GM19397 (cell line): ENCODE measurements at regions not wholly inside any gene's neighbourhood (a gene's known extent, or its start where the extent isn't known, plus 50 kb on each side); places are given as distances from the start of the nearest gene placed in this dataset.
"Not testable (repeated sequence)": the region's sequence is repeated elsewhere in the genome, so short reads cannot be mapped to it uniquely, and the experiment has no call there.

ENCODE experiments used
- ATAC-seq: cut with Tn5 transposase; IDR thresholded peaks from one replicate; pipeline ENCODE4 v1.9.1; 2021; ENCODE audit warnings: mild to moderate bottlenecking, moderate library complexity; ENCODE audit not compliant: unreplicated experiment

DNA sequence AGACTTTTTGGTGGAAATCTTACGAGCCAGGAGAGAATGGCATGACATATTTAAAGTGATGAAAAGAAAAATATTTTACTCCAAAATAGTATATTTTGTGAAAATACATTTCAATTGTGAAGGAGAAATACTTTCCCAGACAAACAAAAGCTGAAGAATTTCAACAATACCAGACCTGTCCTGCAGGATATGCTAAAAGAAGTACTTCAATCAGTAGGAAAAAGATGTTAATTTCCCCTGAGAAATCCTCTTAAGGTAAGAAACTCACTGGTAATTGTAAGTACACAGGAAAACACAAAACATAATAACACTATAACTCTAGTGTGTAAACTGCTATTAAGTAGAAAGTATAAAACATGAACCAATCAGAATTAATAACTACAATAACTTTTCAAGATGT lies 341.8 kb upstream of the GJE1 start:
- ATAC-seq: no peak

DNA sequence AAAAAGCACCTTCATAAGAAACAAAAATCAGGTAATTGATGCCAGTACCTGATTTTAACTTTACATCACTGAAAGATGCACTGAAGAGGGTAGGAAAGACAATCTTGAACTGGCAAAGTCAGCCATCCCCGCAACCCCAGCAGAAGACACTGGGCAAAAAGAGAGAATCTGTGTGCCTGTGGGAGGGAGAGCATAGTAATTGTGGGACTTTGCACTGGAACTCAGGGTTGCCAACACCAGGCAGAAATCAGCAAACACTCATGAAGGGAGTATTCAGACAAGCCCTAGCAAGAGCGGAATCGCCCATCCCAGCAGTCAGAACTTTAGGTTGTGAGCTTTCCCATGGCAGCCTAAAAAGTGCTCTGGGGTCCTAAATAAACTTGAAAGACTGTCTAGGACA lies 344.6 kb upstream of the GJE1 start:
- no peak for ATAC-seq

DNA sequence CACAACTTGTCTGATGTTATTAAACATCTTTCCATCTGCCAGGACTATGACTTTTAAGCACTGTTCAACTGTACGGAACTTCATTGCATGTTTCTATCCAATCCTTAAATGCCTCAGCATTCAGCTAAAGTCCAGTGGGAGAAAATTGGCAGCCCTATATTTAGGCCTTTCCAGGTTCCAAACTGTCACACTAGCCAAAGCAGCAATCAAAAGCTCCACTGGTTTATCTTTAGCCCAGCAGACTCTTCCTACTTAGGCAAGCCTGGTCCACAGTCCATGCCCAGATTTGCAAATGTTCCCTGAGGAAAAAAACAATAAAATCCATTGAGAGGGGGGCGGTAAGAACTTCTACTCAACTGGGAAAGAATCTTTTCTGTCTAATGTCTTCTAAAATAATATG lies 349.1 kb upstream of the GJE1 start:
- no peak for ATAC-seq

DNA sequence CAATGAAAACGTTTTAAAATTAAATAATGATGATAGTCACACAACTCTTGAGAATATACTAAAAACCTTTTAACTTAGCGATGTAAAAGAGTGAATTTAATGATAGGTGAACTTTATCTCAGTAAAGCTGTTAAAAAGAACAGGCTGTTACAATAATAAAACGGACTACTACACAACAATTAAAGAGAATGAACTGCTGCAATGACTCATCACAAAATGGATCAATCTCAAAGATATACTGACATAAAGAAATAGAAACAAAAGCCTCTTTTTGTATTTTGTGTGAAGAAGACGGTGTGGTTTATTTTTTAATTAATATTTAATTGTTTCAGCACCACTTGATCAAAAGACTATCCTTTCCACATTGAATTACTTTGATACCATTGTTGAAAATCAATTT lies 352.4 kb upstream of the GJE1 start:
- ATAC-seq: no peak

DNA sequence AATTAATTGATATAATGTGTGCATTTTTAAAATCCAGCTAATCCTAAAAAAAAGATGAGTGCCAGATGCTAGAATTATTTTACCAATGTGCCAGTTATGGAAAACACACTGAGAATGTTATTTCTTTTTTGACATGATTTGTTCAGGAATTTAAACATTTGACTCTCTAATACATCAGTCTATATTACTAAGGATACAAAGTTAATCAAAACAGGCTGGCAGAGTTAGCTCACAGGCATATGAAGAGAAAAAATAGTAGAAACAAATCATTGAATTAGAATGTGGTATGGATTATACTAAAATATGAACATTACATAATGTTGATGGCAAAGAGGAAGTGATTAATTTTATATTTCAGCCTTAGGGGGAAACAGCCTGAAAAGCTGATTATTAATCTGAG lies 368.3 kb upstream of the GJE1 start:
- no peak for ATAC-seq

DNA sequence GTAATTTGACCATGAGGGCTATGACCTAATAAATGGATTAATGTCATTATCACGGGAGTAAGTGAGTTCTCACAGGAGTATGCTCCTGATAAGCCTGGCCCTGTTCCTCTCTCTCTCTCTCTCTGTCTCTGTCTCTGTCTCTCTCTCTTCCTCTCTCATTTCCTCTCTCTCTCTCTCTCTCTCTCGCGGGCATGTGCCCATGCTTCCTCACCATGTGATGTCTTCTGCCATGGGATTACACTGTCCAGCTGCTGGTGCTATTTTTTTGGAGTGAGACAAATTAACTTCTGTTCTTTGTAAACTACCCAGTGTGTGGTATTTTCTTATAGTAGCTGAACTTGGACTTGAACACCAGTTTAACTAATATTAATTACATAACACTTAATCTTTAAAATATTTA lies 374.3 kb upstream of the GJE1 start:
- ATAC-seq: no peak

DNA sequence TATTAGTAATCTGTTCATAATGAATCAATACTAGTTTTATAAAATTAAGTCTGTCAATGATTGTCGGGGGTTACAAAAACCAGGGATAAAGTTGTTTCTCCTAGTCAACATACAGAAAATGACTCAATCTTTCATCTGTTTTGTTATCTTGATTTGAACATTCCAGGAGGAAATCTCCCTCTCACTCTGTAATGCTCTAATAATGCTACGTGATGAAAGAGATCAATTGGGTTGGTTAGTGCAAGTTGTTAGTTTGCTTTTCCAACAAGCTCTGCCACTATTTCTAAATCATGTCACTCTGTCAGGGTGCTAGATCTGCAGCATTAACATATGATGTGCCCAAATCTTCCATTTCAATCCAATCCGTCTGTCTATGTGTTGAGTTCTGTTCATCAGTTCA lies 379.5 kb upstream of the GJE1 start:
- ATAC-seq: no peak

DNA sequence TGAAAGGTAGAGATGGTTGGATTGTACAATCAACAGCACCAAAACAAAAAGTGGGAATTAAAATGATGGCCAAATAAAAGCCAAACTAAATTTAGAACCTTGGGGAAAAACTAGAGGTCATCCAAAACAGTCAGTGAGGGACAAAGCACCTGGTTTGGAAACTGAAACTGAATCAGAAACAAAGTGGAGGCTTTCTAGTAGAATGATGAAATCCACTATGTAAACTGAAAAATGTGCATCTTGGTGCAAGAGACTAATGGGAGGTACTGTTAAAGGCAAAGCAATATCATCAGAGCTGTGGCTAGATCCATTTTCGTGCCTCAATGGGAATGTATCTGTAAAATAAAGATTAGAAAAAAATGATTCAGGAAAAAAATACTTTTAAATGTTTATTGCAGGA lies 380.0 kb upstream of the GJE1 start:
- no peak for ATAC-seq

DNA sequence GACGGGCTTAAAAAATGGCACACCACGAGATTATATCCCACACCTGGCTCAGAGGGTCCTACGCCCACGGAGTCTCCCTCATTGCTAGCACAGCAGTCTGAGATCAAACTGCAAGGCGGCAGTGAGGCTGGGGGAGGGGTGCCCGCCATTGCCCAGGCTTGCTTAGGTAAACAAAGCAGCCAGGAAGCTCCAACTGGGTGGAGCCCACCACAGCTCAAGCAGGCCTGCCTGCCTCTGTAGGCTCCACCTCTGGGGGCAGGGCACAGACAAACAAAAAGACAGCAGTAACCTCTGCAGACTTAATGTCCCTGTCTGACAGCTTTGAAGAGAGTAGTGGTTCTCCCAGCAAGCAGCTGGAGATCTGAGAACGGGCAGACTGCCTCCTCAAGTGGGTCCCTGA lies 386.4 kb upstream of the GJE1 start:
- not testable (repeated sequence) for ATAC-seq

DNA sequence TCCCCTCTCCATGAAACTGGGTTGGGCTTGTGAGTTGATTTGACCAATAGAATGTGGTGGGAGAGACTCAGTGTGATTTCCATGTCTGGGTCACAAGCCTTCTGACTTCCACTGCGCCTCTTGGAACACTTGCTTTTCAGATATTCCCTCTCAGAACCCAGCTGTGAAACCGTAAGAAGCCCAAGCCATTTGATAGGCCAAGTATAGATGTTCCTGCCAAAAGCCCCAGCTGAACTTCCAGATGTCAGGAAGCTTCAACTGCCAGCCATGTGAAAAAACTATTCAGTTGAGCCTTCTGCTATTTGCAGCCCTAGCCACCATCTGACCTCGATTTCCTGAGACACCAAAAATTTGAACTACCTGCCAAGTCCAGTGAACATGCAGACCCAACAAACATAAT lies 387.8 kb upstream of the GJE1 start:
- no peak for ATAC-seq

DNA sequence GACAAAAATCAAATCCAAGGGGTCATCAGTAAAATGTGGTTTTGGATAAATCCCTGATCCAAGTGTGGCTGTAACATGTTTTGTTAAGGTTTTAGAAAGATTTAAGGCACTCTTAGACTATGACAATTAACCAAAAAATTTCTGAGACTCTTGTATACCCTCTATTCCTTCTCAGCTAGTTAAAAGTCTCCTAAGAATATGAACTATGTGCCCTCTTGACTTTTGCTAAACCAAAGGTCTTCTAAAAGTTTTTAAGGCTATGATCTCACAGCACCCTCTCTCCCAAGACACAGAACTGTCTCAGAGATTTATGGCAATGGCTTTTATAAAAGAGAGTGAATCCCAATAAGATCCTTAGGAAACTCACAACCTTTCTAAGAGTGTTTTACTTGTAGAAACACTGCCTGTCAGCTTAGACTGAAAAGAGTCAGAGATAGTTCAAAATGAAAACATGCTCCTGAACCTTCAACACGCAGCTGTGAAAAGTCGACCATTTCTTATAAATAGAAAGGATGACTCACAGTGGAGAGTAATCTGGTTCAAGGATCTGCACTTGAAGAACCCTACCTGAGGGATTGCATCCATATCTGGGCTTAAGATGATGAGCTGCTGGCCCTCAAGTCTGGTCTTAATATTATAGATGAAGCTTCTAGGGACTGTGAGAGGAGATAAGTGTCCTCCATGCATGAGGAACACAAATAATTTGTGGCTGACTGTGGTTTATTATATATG lies 388.4 kb upstream of the GJE1 start:
- ATAC-seq: no peak

DNA sequence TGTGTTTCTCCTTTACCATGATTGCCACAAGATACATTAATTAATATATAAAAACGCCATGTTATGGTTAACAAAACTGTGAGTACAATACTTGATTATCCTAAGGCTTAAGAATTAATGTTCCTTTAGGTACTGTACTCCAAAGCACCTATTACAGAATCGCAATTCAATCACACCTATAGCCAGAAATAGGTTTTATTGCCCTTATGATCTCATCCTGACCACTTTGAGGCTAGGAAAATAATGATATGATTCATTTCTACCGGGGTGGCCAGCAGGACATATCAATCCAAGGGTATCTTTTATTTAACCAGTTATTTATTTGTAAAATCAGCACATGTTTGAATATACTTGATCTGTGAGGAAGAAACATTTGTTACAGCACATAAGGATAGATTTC lies 396.6 kb upstream of the GJE1 start:
- ATAC-seq: no peak

DNA sequence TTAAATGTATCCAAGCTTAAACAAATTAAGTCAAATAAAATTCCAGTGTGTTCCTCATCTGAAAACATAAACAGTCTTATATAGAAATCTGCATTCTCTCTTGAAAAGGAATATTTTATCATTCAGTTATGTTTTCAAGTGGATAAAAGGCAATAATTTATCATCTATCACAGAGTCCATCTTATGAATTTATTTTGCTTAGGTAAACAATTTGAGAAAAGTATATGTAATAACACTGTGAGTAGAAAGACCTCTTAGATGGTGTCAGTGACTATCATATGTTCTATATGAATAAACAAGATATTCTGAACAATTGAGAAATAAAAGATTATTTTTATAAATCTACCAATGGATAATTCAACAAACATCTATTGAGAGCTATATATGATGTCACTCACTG lies 397.6 kb upstream of the GJE1 start:
- no peak for ATAC-seq

DNA sequence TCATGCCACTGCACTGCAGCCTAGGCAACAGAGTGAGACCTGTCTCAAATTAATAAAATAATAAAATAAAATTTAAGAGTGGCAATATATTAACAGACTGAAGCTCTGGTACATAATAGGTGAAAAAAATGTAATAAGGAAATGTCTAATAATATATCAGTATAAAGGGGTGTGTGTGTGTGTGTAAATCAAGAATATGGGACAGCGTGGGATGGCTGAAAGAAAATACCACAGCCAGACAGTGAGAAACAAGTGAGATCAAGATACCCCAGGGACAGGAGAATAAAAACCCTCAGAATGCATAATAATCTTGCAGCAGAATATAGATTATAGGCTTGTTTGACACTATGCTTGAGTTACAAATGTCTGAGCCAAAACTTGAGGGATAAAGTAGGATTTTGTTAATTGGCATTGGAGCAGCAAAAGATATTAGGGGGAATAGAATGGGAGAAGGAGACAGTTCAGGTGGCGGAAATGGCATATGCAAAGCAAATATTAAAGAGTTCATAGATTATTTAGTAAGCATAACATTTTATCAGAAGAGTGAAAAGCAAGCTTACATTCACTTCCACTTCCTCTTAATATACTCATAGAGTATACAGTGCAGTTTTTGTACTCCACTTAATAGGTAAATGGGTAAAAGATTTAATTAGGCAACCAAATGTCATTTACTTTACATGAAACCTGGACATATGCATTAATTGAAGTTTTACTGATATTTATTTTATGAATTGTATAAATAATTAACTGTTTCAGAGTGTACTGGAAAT lies 398.5 kb upstream of the GJE1 start:
- ATAC-seq: no peak

DNA sequence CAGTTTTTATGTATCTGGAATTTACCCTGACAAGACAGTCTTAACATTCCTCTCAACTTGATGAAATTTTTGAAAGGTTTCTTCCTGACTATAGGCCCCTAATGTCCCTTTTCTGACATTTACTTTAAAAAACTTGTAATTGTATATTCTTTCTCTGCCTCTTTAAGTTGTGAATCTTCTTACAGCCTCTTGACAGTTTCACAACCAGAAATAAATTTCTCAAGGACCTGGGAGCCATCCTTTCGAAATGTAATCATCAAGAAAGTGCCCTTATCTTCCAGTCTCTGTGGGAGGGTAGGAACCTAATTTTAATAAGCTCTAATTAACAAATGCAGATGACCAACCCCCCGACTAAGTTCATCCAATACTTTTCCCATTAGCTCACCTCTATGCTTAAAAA lies 403.6 kb upstream of the GJE1 start:
- no peak for ATAC-seq

DNA sequence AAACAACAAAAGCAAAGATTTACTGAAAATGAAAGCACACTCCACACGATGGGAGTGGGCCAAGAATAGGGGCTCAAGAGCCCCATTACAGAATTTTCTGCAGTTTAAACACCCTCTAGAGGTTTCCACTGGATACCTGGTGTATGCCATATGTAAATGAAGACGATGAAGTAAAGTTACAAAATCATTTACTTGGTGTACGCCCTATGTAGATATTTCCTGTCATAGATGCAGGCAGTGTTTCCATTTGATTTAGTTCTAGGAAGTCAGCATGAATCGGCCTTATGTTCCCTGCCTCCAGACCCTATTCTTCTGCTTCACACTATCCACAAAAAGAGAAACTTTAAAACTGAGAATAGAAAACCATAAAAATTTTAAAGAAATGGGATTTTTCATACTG lies 404.4 kb upstream of the GJE1 start:
- no peak for ATAC-seq

DNA sequence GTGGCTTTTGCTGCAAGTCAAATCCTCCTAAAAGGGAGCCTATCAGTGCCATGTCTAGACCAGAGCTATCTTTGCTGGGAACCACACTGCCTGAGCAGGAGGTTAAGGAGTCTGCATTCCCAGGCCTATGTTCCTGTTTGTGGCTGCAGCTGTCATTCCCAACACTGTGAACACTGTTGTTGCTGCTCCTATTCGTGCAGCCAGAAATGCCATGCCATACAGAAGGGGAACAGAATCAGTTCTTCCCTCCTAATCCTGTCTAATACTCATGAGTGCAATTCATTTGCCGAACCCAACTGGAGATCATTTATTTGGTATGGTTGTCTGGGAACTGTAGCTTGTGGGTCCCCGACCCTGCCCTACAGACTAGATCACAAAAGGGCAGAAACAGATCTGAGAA lies 406.5 kb upstream of the GJE1 start:
- no peak for ATAC-seq

DNA sequence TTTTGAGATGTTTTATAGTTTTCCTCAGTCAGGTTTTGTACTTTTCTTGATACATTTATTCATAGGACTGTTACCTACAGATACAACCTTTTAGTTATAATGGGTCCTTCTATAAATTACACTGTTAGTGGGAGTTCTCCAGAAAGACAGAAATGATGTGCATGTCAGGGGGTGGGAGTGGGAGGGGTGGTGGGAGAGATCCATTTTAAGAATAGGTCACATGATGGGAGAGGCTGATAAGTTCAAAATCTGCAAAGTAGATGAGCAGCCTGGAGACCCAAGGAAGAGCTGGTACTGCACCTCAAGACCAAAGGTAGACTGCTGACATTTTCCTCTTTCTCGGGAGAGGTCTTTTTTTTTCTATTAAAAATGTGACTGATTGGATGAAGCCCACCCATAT lies 408.0 kb upstream of the GJE1 start:
- ATAC-seq: no peak

DNA sequence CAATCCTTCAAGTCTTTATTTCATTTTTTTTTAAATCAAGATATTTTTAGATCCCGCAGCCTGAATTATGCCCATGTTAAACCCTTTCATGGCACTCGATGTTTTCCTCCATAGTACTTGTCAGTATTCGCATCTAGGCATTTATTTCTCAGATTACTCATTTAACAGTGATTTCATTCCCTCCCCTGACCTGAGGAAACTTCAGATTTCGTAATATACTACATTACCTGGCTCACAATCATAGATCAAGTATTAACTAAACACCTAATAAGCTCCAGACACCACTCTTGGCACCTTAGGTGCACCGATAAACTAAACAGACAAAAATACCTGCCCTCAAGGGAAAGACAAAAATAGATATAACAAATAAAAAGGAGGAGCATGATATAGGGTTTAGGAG lies 413.2 kb upstream of the GJE1 start:
- no peak for ATAC-seq

DNA sequence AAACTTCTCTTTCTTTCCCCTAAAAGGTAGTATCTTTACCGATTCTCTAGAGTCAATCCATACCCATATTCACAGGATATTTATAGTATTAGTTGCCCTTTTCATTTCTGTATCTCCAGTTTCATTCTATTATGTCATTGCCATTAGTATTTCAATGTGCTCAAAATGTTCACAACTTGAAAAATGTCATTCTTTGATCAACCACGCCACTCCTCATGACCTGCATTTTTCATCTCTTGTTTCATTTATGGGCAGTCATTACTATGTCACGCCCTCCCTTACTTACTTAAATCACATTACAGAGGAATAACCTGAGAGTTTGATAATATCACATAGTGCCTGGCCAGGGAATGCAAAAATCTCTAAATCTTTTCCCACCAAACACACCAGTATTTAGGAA lies 427.3 kb upstream of the GJE1 start:
- ATAC-seq: no peak

DNA sequence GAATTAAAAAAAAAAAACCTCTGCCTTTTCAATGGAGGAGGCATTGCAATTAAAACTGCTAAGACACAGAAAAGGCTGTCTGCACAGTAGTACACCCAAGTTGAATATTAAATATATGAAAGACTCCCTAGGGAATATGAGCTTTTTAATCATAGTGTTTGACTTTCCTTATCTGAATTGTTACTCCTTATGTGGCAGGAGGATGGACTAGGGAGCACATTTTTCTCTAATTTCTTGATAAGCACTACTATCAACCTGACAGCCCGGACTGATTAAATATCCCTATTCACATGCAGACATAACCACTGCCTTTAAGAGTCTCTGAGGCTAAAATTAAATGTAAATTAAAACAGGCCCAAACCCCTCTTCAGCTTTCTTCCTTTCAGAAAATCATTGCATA lies 428.6 kb upstream of the GJE1 start:
- no peak for ATAC-seq

DNA sequence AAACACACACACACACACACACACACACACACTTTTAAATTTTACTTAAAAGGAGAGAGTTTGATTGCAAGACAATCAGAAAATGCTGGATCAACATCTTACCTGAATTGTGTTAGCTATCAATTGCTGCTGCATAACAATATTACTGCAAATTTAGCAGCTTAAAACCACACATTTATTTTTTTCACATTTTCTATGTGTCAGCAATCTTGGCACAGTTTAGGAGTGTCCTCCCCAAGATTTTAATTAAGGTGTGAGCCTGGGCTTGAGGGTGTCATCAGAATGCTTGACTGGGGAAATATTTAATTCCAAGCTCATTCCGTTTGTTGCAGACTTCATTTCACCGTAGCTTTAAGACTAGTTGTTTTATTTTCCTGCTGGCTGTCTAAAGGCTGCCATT lies 431.0 kb upstream of the GJE1 start:
- no peak for ATAC-seq

DNA sequence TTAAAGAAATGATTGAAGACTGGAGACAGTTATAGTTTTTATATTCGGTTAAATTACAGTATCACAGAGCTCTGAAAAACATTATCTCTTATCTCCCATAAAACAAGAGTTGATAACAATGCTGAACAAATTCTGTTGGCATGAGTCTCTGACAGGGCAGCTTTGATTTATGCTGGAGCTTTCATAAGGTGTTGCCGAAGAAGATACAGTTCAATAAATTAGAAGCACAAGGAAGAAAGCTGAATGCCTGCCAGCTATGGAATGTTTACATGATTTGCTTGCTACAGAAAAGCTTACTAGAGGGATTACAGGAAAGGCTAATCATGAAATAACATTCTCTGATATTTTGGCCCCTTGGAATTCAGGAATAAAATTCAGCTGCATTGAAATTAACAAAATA lies 431.9 kb upstream of the GJE1 start:
- ATAC-seq: no peak
